ENCODE measurements at regions not wholly inside any gene's neighbourhood (a gene's known extent, or its start where the extent isn't known, plus 50 kb on each side); places are given as distances from the start of the nearest gene placed in this dataset.

DNA sequence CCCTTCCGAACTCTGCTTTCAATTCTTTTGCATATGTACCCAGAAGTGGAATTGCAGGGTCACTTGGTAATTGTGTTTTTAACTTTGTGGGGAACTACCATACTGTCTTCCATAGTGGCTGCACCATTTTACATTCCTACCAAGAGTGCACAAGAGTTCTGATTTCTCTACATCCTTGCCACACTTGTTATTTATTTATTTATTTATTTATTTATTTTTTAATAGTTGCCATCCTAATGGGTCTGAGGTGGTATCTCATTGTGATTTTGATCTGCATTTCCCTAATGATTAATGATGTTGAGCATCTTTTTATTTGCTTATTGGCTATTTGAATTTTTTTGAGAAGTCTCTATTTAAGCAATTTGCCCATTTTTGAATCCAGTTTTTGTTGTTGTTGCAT lies 422.4 kb downstream of the PTPRU start:
- H4K20me1 ChIP-seq (ENCODE audit: control insufficient read depth, extremely low read depth, insufficient read depth, low read length) = no peaks in the 10 kb centered on the region
- DNase-seq (ENCODE audit: low read depth, low spot score) = no peak
- dilution Hi-C loops (cut with MboI; ENCODE audit: extremely low pct_ligation_motif_present, low sequenced_read_pairs) = no loop called here
- no peaks in the 10 kb centered on the region for H3K9me1 ChIP-seq (ENCODE audit: control insufficient read depth, extremely low read depth, insufficient read depth, low read length)
- H3K27ac ChIP-seq (ENCODE audit: control insufficient read depth, insufficient read depth, low read length) = no peak overlapping the region
- H3K9me3 ChIP-seq (ENCODE audit: control insufficient read depth, low read depth, low read length) = peaks cover 3% of the 10 kb centered on the region
- H3K27me3 ChIP-seq (ENCODE audit: control insufficient read depth, extremely low read depth, insufficient read depth, low read length) = peaks cover 3% of the 10 kb centered on the region
- no peak overlapping the region for H3K4me2 ChIP-seq (ENCODE audit: control insufficient read depth, extremely low read depth, insufficient read depth, low read depth, low read length)
- H2AFZ ChIP-seq (ENCODE audit: control insufficient read depth, low read length) = no peak overlapping the region
- H3K79me2 ChIP-seq (ENCODE audit: control insufficient read depth, insufficient read depth, low read length) = no peaks in the 10 kb centered on the region
- no peaks in the 10 kb centered on the region for H3K4me1 ChIP-seq (ENCODE audit: control insufficient read depth, extremely low read depth, insufficient read depth, low read length)
- no peaks in the 10 kb centered on the region for H3K36me3 ChIP-seq (ENCODE audit: control insufficient read depth in 2 of 2, extremely low read depth in 1 of 2, insufficient read depth in 2 of 2, low read length in 2 of 2)
- TF ChIP-seq CTCF (optimal IDR thresholded peaks at IDR 0.05 in 1 of 3, IDR thresholded peaks at IDR 0.05 in 1 of 3, conservative IDR thresholded peaks at IDR 0.05 in 1 of 3; ENCODE audit: extremely low read depth in 1 of 3, insufficient read depth in 2 of 3, low read length in 3 of 3) = no peak
- TF ChIP-seq EZH2 (IDR thresholded peaks at IDR 0.05; ENCODE audit: low read length) = no peak
- H3K9ac ChIP-seq (ENCODE audit: control insufficient read depth, extremely low read depth, insufficient read depth, low read length) = no peak overlapping the region
- no peak overlapping the region for H3K4me3 ChIP-seq (ENCODE audit: control insufficient read depth in 2 of 3, extremely low read depth in 1 of 3, insufficient read depth in 2 of 3, low read depth in 1 of 3, low read length in 3 of 3)
- no peak for FAIRE-seq

DNA sequence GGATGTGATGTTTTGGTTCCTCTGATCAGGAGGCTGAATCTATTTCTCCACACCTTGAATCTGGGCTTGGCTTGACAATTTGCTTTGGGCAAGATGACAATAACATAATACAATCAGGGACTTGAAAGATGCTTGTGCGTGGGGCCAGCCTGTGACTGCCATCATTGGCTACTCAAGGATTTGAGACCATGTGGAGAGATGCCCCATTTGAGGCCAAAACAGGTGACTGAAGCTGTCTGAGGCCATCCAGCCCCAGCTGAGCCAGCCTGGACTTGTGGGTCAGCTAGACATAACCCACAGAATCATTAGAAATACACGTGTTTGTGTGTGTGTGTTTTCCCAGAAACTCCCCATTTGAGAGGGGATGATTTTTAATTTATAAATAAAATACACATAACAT lies 421.5 kb downstream of the PTPRU start:
- Histone ChIP-seq H3K27me3 (ENCODE audit: control insufficient read depth, extremely low read depth, insufficient read depth, low read length) (peaks cover 3% of the 10 kb centered on the region), H3K9me1 (ENCODE audit: control insufficient read depth, extremely low read depth, insufficient read depth, low read length) (no peaks in the 10 kb centered on the region), H3K79me2 (ENCODE audit: control insufficient read depth, insufficient read depth, low read length) (no peaks in the 10 kb centered on the region), H3K4me1 (ENCODE audit: control insufficient read depth, extremely low read depth, insufficient read depth, low read length) (no peaks in the 10 kb centered on the region), H3K27ac (ENCODE audit: control insufficient read depth, insufficient read depth, low read length) (no peak overlapping the region), H3K4me3 (ENCODE audit: control insufficient read depth in 2 of 3, extremely low read depth in 1 of 3, insufficient read depth in 2 of 3, low read depth in 1 of 3, low read length in 3 of 3) (no peak overlapping the region), H3K9ac (ENCODE audit: control insufficient read depth, extremely low read depth, insufficient read depth, low read length) (no peak overlapping the region), H3K36me3 (ENCODE audit: control insufficient read depth in 2 of 2, extremely low read depth in 1 of 2, insufficient read depth in 2 of 2, low read length in 2 of 2) (no peaks in the 10 kb centered on the region), H2AFZ (ENCODE audit: control insufficient read depth, low read length) (no peak overlapping the region), H3K9me3 (ENCODE audit: control insufficient read depth, low read depth, low read length) (peaks cover 3% of the 10 kb centered on the region), H3K4me2 (ENCODE audit: control insufficient read depth, extremely low read depth, insufficient read depth, low read depth, low read length) (no peak overlapping the region), H4K20me1 (ENCODE audit: control insufficient read depth, extremely low read depth, insufficient read depth, low read length) (no peaks in the 10 kb centered on the region)
- dilution Hi-C loops (cut with MboI; ENCODE audit: extremely low pct_ligation_motif_present, low sequenced_read_pairs) = no loop called here
- TF ChIP-seq CTCF (optimal IDR thresholded peaks at IDR 0.05 in 1 of 3, IDR thresholded peaks at IDR 0.05 in 1 of 3, conservative IDR thresholded peaks at IDR 0.05 in 1 of 3; ENCODE audit: extremely low read depth in 1 of 3, insufficient read depth in 2 of 3, low read length in 3 of 3) (no peak), EZH2 (IDR thresholded peaks at IDR 0.05; ENCODE audit: low read length) (no peak)
- no peak for DNase-seq (ENCODE audit: low read depth, low spot score)
- FAIRE-seq = no peak

Data from keratinocyte (primary cell).